ENCODE measurements at regions not wholly inside any gene's neighbourhood (a gene's known extent, or its start where the extent isn't known, plus 50 kb on each side); places are given as distances from the start of the nearest gene placed in this dataset.

DNA sequence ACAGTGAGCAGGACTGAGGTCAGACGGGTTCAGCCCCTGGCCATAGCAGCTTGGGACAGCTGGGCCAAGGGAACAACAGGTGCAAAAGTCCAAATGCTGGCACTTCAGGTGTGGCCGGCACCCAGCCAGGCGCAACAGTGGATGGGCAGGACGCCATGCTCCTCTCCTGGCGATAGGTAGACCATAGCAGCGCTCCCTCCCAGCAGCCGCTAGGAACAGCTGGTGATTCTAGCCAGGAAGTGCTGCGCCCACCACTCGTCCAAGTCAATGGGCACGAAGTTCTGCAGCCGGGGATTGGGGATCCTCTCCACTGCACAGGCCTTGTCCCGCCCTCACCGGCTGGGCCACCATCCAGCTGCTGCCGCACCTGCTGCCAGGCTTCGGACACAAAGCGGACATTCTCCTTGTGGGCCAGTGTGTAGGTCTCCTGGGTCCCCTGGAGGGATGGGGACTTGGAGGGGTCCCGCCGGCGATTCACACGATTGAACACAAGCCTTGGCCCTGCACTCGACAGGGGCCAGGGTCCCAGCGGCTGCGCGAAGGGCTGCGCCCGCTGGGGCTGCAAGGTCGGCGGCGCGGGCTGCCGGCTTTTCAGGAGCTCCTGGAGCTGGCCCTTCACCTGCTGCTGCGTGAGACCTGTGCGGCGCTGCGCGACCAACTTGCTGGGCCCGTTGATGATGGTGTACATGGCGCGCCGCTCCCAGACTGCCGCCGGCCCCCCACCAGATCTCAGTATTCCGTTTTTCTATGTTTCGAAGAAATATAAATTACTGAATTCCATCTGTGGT is 227.5 kb upstream of the STK26 start (continued):
- TF ChIP-seq, protein P1, sequence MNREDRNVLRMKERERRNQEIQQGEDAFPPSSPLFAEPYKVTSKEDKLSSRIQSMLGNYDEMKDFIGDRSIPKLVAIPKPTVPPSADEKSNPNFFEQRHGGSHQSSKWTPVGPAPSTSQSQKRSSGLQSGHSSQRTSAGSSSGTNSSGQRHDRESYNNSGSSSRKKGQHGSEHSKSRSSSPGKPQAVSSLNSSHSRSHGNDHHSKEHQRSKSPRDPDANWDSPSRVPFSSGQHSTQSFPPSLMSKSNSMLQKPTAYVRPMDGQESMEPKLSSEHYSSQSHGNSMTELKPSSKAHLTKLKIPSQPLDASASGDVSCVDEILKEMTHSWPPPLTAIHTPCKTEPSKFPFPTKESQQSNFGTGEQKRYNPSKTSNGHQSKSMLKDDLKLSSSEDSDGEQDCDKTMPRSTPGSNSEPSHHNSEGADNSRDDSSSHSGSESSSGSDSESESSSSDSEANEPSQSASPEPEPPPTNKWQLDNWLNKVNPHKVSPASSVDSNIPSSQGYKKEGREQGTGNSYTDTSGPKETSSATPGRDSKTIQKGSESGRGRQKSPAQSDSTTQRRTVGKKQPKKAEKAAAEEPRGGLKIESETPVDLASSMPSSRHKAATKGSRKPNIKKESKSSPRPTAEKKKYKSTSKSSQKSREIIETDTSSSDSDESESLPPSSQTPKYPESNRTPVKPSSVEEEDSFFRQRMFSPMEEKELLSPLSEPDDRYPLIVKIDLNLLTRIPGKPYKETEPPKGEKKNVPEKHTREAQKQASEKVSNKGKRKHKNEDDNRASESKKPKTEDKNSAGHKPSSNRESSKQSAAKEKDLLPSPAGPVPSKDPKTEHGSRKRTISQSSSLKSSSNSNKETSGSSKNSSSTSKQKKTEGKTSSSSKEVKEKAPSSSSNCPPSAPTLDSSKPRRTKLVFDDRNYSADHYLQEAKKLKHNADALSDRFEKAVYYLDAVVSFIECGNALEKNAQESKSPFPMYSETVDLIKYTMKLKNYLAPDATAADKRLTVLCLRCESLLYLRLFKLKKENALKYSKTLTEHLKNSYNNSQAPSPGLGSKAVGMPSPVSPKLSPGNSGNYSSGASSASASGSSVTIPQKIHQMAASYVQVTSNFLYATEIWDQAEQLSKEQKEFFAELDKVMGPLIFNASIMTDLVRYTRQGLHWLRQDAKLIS (CRISPR knock-in tag; IDR thresholded peaks at IDR 0.05): no peak
- no peak for TF ChIP-seq RAD21 (CRISPR knock-in tag; IDR thresholded peaks at IDR 0.05)
- no peak for TF ChIP-seq CHD2 (IDR thresholded peaks at IDR 0.05; ENCODE audit: low read depth, low read length)
- TF ChIP-seq ZNF660 (CRISPR knock-in tag; IDR thresholded peaks at IDR 0.05; ENCODE audit: borderline replicate concordance, low read depth): no peak
- no peak for TF ChIP-seq GATAD1 (CRISPR knock-in tag; IDR thresholded peaks at IDR 0.05)
- TF ChIP-seq ELF1 (CRISPR knock-in tag; IDR thresholded peaks at IDR 0.05): no peak
- no peak for TF ChIP-seq JUNB (CRISPR knock-in tag; IDR thresholded peaks at IDR 0.05; ENCODE audit: borderline replicate concordance)
- TF ChIP-seq ZMYM3 (CRISPR knock-in tag; IDR thresholded peaks at IDR 0.05): no peak
- no peak for TF ChIP-seq ZBTB7B (CRISPR knock-in tag; IDR thresholded peaks at IDR 0.05)
- TF ChIP-seq ZNF441 (CRISPR knock-in tag; IDR thresholded peaks at IDR 0.05; ENCODE audit: borderline replicate concordance): no peak
- no peak for TF ChIP-seq MTA3 (CRISPR knock-in tag; IDR thresholded peaks at IDR 0.05)
- TF ChIP-seq ZNF792 (CRISPR knock-in tag; IDR thresholded peaks at IDR 0.05): no peak

Data from HepG2 (cell line).